CD4-positive, alpha-beta T cell treated with Interleukin-17A for 1 hour (primary cell): ENCODE measurements at regions not wholly inside any gene's neighbourhood (a gene's known extent, or its start where the extent isn't known, plus 50 kb on each side); places are given as distances from the start of the nearest gene placed in this dataset.
"Not testable (repeated sequence)": the region's sequence is repeated elsewhere in the genome, so short reads cannot be mapped to it uniquely, and the experiment has no call there.

Experiments
- DNase-seq: peaks from one replicate; pipeline ENCODE4 v3.0.0-alpha.2; 2020

DNA sequence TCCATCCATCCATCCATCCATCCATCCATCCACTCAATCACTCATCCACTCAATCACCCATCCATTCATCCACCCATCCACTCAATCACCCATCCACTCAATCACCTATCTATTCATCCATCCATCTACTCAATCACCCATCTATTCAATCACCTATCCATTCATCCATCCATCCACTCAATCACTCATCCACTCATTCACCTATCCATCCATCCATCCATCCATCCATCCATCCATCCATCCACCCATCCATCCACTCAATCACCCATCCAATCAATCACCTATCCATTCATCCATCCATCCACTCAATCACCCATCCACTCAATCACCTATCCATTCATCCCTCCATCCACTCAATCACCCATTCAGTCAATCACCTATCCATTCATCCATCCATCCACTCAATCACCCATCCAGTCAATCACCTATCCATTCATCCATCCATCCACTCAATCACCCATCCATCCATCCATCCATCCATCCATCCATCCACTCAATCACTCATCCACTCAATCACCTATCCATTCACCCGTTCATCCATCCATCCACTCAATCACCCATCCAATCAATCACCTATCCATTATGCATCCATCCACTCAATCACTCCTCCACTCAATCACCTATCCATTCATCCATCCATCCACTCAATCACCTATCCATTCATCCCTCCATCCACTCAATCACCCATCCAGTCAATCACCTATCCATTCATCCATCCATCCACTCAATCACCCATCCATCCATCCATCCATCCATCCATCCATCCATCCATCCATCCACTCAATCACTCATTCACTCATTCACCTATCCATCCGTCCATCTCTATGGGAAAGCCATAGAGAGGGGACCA is 114.7 kb upstream of the ZBTB40 start:
- not testable (repeated sequence) for DNase-seq

DNA sequence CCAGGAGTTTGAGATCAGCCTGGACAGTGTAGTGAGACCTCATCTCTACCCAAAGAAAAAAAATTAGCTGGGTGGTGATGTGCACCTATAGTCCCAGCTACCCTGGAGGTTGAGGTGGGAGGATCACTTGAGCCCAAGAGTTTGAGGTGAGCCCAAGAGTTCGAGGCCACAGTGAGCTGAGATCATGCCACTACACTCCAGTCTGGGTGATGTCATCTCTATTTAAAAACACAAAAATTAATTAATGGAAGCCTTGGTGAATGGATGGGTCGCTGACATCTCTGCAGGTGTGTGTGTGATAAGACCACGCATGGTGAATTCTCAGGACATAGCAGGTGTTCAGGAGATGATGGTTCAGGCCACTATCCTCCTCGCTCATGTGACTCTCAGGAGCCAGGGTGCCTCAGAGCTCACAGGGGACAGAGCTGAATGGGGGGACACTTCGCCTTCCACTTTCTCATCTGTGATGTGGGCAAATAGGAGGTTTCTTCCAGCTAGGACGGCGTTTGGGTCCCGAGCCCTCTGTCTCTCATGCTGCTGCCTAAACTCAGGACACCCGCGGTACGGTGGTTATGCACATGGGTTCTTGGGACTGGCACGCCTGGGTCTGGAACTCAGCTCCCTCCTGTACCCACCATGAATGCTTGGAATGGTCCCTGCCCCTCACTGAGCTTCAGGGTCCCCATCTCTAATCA is 113.4 kb upstream of the ZBTB40 start:
- DNase-seq, result no peak

DNA sequence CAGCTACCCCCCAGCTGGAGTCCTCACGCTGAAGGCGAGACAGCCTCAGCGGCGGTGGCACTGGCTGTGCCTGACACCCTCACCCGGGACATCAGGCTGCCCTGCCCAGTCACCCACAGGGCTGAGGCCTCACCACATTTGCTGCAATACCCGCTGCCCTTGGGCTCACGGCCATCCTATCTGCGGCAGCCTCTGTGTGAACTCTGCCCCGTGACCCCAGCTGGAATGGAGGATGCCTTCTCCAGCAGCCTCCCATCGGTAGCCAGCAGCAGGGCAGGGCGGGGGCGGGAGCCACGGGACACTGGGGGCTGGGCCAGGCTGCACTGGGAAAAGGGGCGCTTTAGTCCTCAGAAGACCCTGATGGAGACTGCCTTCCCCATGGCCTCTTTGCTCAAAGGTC is 112.4 kb upstream of the ZBTB40 start:
- DNase-seq, result no peak

DNA sequence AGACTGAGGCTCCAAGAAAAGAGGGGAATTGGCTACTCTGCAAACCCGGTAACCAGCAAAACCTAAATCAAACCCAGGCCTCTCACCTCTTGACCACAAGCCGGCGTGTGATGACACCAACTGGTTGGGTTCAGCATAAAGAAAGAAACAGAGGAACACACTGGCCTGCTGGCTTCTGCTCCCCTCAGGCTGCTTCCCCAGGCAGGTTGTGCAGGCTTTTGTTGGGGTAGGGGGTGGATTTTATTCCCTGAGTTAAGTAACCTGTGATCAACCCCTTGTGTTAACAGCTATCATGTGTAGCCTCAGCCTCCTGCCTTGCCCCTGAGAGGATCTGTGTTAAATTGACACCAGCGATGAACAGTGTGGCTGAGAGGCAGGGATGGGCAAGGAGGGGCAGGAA is 111.6 kb upstream of the ZBTB40 start:
- no peak for DNase-seq

DNA sequence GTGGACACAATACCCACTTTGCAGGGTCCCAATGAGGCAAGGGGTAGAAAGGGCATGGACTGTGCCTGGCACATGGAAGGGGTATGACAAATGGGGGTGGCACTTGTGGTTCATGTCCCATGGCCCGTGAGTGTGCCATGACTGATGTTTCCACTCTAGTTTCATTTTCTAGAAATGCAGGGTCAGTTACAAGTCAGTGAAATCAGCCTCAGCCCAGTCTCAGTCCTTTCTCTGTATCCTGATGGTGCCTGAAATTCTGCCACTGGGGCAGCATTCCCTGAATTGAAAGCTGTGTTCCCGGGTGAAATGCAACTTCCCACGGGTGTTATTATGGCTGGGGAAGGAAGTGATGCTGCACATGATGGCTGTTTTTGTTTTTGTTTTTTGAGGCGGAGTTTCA is 110.8 kb upstream of the ZBTB40 start:
- no peak for DNase-seq

DNA sequence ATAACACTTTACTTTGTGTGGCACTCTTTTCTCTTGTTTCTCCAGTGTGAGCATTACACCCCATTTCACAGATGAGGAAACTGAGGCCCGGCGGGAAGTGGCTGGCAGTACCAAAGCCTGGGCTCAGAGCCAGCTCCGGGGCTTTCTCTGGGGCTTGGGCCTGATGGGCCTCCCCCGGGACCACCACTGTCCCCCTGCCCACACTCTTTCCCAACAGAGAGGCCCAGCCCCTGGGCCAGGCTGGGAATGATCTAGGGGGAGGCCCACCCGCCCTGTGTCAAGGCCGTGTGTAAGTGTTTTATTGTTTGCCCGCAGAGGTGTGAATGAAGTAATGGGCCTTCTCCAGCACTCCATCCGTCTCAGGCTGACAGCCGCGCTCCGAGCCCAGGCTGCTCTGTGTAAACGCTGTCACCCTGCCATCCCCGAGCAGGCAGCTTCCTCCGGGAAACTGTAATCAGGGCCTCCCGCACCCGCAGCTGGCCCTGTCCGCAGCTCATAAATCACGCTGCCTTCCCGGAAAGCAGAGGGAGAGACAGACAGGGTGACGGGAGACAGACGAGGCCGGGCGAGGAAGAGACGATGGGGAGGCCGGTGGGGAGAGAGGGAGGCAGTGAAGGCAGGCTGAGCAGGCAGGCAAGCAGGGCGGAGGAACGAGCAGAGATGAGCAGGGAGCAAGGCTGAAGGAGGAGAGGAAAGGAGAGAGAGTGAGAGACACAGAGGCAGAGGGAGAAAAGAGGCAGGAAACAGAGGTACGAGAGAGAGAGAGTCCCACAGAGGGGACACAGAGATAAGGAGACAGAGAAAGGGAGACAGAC is 109.7 kb upstream of the ZBTB40 start:
- no peak for DNase-seq

DNA sequence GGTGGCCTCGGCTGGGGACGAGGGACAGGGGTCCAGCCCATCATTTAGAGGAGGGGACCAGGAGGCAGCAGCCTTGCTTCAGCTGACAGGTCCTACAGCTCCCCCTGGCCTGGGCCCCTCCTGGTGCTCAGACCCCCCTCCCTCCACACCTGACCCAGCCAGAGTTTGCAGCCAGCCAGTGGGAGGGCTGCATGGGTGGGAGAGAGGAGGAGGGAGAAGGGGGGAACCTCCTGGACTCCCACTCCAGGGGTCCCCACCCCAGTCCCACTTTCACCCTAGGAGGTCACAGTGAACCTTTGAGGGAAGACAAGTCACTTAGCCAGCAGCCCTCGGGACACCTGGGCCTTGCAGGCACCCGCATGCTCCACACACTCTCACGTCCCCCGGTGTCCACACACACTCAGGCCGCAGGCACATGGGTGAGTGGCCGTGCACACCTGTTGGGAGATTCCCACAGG is 108.9 kb upstream of the ZBTB40 start:
- no peak for DNase-seq

DNA sequence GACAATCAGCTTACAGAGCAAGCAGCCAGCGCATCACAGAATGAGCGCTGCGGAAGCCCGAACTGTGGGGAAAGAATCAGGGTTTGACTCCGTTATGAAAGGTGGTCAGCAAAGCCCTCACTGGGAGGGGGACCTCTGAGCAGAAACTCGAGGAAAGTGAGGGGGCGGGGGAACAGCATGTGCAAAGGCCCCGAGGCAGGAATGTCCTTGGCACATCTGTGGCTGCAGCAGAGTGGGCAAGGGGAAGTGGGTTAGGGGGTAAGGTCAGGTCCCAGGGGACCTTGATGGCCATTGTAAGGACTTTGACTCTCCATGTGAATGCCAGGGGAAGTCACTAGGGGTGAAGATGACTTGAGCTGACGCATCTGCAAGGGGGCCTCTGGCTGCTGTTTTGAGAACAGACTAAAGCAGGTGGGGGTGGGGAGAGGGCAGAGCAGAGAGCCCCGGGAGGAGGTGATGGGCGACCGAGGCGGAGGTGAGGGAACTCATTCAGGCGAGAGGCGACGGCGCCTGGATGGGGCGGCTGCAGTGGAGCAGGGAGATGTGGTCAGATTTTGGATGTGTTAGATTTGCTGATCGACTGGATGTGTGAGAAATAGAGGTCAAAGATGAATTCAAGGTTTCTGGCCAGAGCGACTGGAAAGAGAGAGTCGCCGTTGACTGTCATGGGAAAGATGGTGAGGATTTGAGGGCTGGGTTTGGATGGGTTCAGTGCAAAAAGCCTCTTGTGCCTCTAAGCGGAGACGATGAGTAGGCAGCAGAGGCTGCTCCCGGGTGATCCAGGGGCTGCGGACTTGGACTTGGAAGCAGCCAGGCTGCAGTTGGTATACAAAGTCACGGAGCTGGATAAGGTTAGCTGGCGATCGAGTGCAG is 108.0 kb upstream of the ZBTB40 start:
- DNase-seq, result no peak

DNA sequence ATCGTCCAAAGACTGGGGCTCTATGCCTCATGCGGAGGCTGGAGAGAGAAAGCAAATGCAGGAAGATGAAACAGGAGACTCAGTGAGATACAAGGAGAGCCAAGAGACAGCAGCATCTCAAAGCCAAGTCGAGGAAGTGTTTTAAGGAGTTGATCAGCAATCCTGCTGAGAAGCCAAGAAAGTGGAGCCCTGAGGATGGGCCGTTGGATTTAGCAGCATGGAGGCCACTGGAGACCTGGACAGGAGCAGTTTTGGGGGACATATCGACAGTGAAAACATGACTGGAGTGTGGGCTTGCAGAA is 107.4 kb upstream of the ZBTB40 start:
- DNase-seq, result no peak

DNA sequence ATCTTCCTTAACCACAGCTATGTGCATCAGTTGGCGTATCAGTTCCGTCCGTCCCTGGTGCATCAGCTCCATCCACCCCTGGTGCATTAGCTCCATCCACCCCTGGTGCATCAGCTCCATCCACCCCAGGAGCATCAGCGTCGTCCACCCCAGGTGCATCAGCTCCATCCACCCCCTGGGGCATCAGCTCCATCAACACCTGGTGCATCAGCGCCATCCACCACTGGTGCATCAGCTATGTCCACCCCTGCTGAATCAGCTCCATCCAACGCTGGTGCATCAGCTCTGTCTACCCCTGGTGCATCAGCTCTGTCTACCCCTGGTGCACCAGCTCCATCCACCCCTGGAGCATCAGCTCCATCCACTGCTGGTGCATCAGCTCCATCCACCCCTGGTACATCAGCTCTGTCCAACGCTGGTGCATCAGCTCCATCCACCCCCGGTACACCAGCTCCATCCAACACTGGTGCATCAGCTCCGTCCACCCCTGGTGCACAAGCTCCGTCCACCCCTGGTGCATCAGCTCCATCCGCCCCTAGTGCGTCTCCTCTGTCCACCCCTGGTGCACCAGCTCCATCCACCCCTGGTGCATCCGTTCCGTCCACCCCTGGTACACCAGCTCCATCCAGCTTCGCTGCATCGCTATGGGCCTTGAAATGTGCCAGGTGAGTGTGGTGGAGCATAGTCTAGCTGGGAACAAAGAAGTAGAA is 106.6 kb upstream of the ZBTB40 start:
- DNase-seq, result no peak

DNA sequence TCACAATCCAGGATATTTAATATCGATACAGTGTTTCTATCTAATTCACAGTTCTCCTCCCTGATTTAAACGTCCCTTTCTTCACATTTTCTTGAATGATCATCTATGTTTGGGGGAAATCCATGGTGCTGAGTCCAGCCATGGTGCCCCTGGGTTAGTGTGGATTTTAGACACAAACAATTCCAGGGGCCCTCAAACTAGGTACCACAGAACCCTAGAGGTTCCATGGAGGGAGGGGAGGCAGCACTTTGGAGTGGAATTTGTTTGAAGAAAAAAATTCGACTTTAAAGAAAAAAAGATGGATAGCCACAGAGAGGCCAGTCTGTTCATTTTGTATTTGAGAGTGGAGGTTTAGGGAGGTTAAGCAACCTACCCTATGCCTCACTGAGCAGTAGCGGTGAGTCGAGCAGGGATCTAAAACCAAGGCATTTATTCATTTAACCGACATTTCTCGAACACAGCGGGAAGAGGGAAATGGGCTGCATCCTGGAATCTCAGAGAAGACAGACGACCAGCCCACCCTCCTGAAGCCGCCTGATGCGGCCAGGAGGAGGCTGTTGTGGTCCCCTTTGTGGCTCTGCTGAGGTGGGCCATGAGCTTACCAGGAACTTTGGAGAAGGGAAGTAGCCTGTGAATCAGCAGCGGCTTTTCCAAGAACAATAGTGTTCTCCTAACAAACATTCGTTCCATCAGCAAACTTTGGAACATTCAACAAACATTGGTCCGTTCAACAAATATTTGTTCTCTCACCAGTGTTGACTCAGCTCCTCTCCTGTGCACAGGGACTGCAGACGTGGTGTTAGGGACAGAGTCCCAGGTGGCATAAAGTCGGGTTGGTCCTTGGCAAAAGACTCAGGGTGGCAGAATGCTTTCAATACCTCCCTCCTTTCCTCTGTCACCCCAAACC is 103.5 kb upstream of the ZBTB40 start:
- DNase-seq, result no peak

DNA sequence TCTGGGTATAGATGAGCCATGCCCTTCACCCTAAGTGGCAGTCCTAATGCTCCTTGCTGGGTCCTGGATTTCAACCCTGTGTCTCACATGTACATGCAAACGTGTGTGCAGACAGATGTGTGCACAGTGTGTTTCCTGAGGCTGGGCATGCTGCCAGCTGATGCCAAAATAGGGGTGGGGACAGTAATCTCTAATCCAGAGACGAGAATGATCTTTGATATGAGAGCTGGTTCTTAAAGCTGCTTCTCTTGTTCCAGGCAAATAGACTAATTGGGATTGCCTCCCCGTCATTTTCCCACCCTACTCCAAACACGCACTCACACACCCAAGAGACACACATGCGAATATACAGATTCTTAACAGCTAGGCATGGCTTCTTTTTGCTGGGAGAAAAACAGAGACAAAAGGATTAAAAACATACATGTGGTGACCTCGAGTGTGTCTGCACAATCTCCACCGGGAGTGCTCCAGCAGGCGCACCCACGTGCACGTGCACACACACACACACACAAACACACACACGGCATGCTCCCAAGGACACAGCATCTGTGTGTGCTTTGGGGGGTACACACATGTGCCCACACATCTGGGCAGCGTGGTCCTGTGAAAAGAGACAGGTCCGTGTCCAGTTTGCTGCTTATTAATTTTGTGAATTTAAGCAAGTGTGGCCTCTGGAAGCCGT is 102.1 kb upstream of the ZBTB40 start:
- DNase-seq, result no peak

DNA sequence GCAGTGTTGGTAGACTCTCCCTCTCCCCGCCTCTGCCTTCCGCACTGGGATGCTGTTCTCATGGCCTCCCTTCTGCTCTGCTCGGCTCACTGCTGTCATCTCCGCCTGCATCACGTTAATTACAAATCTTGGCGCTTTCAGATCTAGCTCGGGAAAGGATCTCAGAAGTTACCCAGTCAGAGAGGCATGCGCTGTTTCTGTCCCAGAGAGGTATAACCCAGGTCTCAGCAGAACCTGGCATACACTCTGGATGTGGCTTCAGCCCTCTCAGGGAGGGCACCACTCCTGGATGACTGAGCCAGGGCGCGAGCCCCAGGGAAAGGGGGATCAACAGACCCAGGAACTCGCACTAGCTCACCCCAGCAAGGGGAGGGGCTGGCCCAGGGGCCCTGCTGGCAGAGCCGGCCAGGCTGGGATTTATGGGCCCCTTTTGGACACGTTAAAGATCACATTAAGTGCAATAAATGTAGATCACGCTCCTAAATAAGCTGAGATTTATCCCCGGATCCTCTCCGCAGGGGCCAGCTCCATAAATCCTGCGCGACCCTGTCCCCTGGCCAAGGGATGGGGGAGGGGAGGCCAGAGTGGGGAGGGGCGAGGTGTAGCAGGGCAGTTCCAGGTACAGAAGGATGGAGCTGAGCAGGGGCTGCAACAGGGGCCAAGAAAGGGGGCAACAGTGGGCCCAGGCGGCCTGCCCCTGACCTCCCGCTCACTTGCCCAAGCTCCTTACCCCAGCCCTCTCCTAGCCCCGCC is 101.3 kb upstream of the ZBTB40 start:
- DNase-seq, result no peak

DNA sequence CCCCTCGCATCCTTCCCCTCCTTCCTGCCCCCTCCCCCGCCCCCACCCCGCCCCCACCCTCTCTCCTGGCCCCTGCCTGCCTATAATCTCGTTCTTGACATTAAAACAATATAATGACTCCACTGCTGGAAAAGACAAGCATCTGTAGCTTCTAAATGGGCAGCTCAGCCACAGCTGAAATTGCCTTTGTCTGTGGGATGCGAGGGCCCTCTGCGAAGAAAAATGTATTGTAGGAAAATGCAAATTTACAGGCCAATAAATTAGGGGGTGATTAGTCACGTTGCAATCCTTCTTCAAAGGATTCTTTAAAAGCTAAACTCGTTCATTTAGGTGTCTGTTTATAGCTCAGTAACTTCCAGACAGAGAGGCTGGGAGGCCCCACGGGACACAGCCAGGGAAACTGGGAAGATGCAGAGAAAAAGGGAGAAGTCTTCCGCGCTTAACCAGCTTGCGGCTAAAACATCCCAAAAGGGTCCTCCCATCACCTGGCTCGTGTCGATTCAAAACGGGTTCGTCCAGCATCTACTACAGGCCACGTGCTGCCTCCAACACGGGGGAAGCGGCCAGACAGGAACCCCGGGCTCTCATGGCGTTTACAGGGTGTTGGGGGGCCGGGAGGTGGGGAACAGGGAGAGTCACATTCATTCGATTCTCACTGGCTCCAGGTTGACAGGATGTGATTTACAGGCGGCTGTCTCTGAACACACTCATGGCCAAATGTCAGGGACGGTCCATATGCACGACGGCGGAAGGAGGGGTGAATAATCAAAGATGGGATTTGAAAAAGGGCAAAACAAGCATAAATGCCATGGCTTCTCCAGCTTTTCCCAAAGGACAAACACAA is 100.5 kb upstream of the ZBTB40 start:
- no peak for DNase-seq

DNA sequence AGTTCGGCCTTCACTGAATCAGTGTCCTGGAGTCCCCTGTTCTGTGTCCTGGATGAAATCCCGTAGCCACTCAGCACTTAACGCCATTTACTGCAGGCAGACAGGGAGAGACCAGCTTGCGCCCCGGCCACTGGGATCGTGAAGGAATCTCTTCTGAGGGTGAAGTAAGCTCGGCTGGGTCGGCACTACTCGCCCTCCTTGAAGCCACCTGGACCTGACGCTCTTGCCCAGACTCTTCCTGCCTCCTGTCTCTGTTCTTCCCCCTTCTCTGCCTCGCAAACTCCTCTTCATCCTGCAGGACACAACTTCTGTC is 99.9 kb upstream of the ZBTB40 start:
- no peak for DNase-seq

DNA sequence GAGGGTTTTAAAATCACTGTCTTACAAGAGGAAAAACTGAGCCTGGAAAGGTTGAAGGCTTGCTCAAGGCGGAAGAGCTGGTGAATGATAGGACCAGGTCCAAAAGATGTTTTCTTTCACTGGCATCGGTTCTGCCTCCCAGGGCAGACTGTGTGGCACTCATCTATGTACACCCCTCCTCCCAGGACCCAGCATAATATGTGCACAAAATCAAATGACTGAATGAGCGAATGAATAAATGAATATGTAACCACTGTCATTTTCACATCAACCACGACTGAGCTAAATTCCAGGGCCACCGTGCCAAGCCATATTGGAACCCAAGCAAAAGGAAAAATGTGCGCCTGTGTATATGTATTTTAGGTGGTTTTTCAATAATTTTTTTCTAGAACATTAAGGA is 99.3 kb upstream of the ZBTB40 start:
- DNase-seq, result no peak

DNA sequence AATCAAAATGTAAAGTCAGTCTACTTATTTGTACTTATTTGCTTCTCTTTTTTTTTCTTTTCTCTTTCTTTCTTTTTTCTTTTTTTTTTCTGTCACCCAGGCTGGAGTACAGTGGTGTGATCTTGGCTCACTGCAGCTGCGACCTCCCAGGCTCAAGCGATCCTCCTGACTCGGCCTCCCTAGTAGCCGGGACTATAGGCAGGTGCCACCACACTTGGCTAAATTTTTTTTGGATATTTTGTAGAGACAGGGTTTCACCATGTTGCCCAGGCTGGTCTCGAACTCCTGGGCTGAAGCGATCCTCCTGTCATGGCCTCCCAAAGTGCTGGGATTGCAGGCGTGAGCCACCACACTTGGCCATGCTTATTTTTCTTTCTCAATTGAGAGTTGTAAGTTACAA is 98.8 kb upstream of the ZBTB40 start:
- no peak for DNase-seq

DNA sequence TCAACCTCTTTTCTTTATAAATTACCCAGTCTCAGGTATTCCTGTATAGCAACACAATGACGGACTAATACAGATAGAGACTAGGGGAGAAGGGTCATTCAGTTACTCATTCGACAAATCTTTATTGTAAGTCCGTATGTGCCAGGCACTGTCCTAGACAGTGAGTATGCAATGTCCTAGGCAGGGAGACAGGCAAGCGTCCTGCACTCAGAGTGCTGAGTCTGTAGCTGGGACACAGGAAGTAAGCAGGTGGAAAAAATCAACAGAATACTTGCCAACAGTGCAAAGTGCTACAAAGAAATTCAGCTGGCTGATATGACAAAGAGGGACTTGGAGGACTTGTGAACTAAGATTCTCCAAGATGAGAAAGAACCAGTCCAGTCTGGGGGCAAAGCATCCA is 92.2 kb upstream of the ZBTB40 start:
- no peak for DNase-seq
